ENCODE measurements at regions not wholly inside any gene's neighbourhood (a gene's known extent, or its start where the extent isn't known, plus 50 kb on each side); places are given as distances from the start of the nearest gene placed in this dataset.

DNA sequence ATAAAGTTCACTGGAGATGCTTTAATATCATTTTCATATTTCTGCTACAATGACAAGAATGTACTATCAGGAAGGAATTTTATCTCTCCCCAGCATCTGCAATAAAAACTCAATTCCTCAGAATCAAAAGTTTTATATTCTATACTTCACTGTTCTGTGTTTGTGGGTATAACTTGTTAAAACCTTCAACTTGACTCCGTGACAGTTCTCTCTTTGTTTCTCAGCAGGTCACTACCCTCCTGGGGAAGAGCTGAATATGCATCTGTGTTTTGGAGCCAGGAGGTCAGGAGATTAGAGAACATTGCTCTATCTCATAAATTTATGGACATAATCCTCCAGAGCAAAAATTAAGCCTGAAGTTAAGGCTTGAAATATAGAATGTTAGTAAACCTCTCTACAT is 411.4 kb downstream of the TRIB2 start:
- TF ChIP-seq YY1 (IDR thresholded peaks at IDR 0.05; ENCODE audit: insufficient read depth, insufficient read length) (no peak), ZNF274 (IDR thresholded peaks at IDR 0.05; ENCODE audit: low read depth, low read length) (no peak), SUZ12 (IDR thresholded peaks at IDR 0.05; ENCODE audit: extremely low read depth, insufficient read depth, insufficient read length) (no peak)
- no peak for DNase-seq (ENCODE audit: low read depth, low spot score)
- Histone ChIP-seq H3K9ac (ENCODE audit: insufficient read length, low read depth) (no peak overlapping the region), H3K36me3 (ENCODE audit: insufficient read depth, insufficient read length, low read length) (no peaks in the 10 kb centered on the region), H3K9me3 (ENCODE audit: insufficient read depth, low read length) (no peaks in the 10 kb centered on the region), H3K4me1 (ENCODE audit: insufficient read depth, insufficient read length) (no peaks in the 10 kb centered on the region), H3K27me3 (ENCODE audit: insufficient read depth, insufficient read length) (no peaks in the 10 kb centered on the region), H3K4me3 (ENCODE audit: insufficient read length, low read depth) (no peak overlapping the region)

DNA sequence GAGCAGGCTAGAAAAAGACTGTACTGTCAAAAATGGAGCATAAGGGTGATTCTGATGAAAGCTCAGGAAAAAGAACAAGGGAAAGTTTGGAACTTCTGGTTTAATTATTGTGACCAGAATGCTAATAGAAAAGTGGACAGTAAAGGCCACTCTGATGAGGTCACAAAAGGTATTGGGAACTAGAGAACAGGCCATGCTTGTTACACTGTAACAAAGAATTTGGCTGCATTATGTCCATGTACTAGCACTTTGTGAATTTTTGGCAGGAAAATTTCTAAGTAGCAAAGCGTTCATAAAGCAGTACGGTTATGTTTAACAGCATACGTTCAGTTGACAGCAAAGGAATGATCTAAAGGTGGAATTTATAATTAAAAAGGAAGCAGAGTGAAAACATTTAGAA is 418.6 kb downstream of the TRIB2 start:
- Histone ChIP-seq H3K9ac (ENCODE audit: insufficient read length, low read depth) (no peak overlapping the region), H3K36me3 (ENCODE audit: insufficient read depth, insufficient read length, low read length) (no peaks in the 10 kb centered on the region), H3K9me3 (ENCODE audit: insufficient read depth, low read length) (no peaks in the 10 kb centered on the region), H3K27me3 (ENCODE audit: insufficient read depth, insufficient read length) (no peaks in the 10 kb centered on the region), H3K4me3 (ENCODE audit: insufficient read length, low read depth) (no peak overlapping the region), H3K4me1 (ENCODE audit: insufficient read depth, insufficient read length) (no peaks in the 10 kb centered on the region)
- DNase-seq (ENCODE audit: low read depth, low spot score): no peak
- no peak for TF ChIP-seq ZNF274 (IDR thresholded peaks at IDR 0.05; ENCODE audit: low read depth, low read length)
- no peak for TF ChIP-seq YY1 (IDR thresholded peaks at IDR 0.05; ENCODE audit: insufficient read depth, insufficient read length)
- no peak for TF ChIP-seq SUZ12 (IDR thresholded peaks at IDR 0.05; ENCODE audit: extremely low read depth, insufficient read depth, insufficient read length)

DNA sequence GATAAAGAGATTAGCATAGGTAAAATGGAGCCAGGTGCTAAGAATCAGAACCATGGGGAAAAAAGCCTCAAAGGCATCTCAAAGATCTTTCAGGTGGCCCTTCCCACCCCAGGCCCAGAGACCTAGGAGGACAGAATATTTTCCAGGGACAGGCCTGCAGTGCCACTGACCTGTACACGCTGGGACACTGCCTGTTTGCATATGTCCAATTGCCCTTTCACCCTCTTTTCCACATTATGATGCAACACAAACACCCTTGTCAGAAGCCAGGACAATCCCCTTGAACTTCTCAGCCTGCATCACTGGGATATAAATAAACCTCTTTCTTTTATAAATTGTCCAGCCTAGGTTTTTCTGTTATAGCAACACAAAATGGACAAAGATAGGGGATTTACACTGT is 419.1 kb downstream of the TRIB2 start:
- no peak overlapping the region for H3K9ac ChIP-seq (ENCODE audit: insufficient read length, low read depth)
- no peaks in the 10 kb centered on the region for H3K36me3 ChIP-seq (ENCODE audit: insufficient read depth, insufficient read length, low read length)
- DNase-seq (ENCODE audit: low read depth, low spot score): no peak
- no peak overlapping the region for H3K4me3 ChIP-seq (ENCODE audit: insufficient read length, low read depth)
- H3K9me3 ChIP-seq (ENCODE audit: insufficient read depth, low read length): no peaks in the 10 kb centered on the region
- H3K4me1 ChIP-seq (ENCODE audit: insufficient read depth, insufficient read length): no peaks in the 10 kb centered on the region
- H3K27me3 ChIP-seq (ENCODE audit: insufficient read depth, insufficient read length): no peaks in the 10 kb centered on the region
- TF ChIP-seq ZNF274 (IDR thresholded peaks at IDR 0.05; ENCODE audit: low read depth, low read length) (no peak), SUZ12 (IDR thresholded peaks at IDR 0.05; ENCODE audit: extremely low read depth, insufficient read depth, insufficient read length) (no peak), YY1 (IDR thresholded peaks at IDR 0.05; ENCODE audit: insufficient read depth, insufficient read length) (no peak)

DNA sequence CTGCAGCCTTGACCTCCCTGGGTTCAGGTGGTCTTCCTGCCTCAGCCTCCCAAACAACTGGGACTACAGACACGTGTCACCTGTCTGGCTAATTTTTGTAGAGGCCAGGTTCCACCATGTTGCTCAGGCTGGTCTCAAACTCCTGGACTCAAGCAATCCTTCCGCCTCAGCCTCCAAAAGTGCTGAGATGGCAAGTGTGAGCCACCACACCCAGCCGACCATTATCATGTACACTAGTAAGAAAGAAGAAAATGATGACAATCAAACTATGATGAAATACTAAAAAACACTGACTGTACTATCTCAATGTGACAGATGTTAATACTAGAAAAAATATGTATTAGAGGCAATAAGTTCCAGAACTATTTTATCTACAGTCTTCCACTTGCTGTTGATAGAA is 420.9 kb downstream of the TRIB2 start:
- H3K4me3 ChIP-seq (ENCODE audit: insufficient read length, low read depth): no peak overlapping the region
- H3K36me3 ChIP-seq (ENCODE audit: insufficient read depth, insufficient read length, low read length): no peaks in the 10 kb centered on the region
- no peaks in the 10 kb centered on the region for H3K27me3 ChIP-seq (ENCODE audit: insufficient read depth, insufficient read length)
- TF ChIP-seq SUZ12 (IDR thresholded peaks at IDR 0.05; ENCODE audit: extremely low read depth, insufficient read depth, insufficient read length) (no peak), ZNF274 (IDR thresholded peaks at IDR 0.05; ENCODE audit: low read depth, low read length) (no peak), YY1 (IDR thresholded peaks at IDR 0.05; ENCODE audit: insufficient read depth, insufficient read length) (no peak)
- H3K9me3 ChIP-seq (ENCODE audit: insufficient read depth, low read length): no peaks in the 10 kb centered on the region
- no peak for DNase-seq (ENCODE audit: low read depth, low spot score)
- H3K9ac ChIP-seq (ENCODE audit: insufficient read length, low read depth): no peak overlapping the region
- H3K4me1 ChIP-seq (ENCODE audit: insufficient read depth, insufficient read length): no peaks in the 10 kb centered on the region

DNA sequence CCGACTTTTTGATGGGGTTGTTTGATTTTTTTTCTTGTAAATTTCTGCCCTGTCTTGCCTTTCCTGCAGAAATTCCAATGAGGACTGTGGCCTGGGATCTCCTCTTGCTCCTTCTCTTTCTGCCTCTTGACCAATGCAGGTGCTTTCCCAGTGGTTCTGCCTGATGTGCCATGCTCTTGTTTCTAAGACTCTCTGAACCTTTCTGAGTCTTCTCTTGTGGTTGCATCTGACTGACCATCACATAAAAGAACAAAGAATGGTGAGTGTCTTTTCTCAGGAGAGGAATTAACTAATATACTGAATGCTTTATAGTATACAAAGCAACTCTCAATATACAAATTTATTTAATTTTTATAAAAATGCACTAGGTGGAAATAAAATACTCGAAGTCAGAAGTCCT is 424.6 kb downstream of the TRIB2 start:
- H3K27me3 ChIP-seq (ENCODE audit: insufficient read depth, insufficient read length): no peaks in the 10 kb centered on the region
- TF ChIP-seq SUZ12 (IDR thresholded peaks at IDR 0.05; ENCODE audit: extremely low read depth, insufficient read depth, insufficient read length): no peak
- TF ChIP-seq YY1 (IDR thresholded peaks at IDR 0.05; ENCODE audit: insufficient read depth, insufficient read length): no peak
- TF ChIP-seq ZNF274 (IDR thresholded peaks at IDR 0.05; ENCODE audit: low read depth, low read length): no peak
- H3K9ac ChIP-seq (ENCODE audit: insufficient read length, low read depth): no peak overlapping the region
- H3K4me1 ChIP-seq (ENCODE audit: insufficient read depth, insufficient read length): no peaks in the 10 kb centered on the region
- no peaks in the 10 kb centered on the region for H3K36me3 ChIP-seq (ENCODE audit: insufficient read depth, insufficient read length, low read length)
- H3K9me3 ChIP-seq (ENCODE audit: insufficient read depth, low read length): no peaks in the 10 kb centered on the region
- no peak for DNase-seq (ENCODE audit: low read depth, low spot score)
- H3K4me3 ChIP-seq (ENCODE audit: insufficient read length, low read depth): no peak overlapping the region

DNA sequence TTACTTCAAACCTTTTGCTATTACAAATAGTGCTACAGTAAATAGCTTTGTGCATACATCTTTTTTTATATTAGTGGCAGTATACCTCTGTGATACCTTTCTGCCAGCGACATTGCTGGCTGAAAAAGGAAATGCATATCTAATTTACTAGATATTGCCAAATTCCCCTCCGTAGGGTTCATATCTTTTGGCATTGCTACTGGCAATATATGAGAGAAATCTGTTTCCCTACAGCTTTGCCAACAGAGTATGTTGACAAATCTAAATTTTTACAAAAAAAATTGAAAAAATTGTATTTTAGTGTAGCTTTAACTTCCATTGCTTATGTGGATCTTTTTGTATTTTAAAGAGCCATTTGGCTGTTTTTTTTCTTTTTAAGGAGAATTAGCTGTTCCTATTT is 426.7 kb downstream of the TRIB2 start:
- no peak for DNase-seq (ENCODE audit: low read depth, low spot score)
- H3K36me3 ChIP-seq (ENCODE audit: insufficient read depth, insufficient read length, low read length): no peaks in the 10 kb centered on the region
- no peak overlapping the region for H3K4me3 ChIP-seq (ENCODE audit: insufficient read length, low read depth)
- TF ChIP-seq ZNF274 (IDR thresholded peaks at IDR 0.05; ENCODE audit: low read depth, low read length) (no peak), YY1 (IDR thresholded peaks at IDR 0.05; ENCODE audit: insufficient read depth, insufficient read length) (no peak), SUZ12 (IDR thresholded peaks at IDR 0.05; ENCODE audit: extremely low read depth, insufficient read depth, insufficient read length) (no peak)
- H3K9ac ChIP-seq (ENCODE audit: insufficient read length, low read depth): no peak overlapping the region
- H3K27me3 ChIP-seq (ENCODE audit: insufficient read depth, insufficient read length): no peaks in the 10 kb centered on the region
- H3K4me1 ChIP-seq (ENCODE audit: insufficient read depth, insufficient read length): no peaks in the 10 kb centered on the region
- H3K9me3 ChIP-seq (ENCODE audit: insufficient read depth, low read length): no peaks in the 10 kb centered on the region

DNA sequence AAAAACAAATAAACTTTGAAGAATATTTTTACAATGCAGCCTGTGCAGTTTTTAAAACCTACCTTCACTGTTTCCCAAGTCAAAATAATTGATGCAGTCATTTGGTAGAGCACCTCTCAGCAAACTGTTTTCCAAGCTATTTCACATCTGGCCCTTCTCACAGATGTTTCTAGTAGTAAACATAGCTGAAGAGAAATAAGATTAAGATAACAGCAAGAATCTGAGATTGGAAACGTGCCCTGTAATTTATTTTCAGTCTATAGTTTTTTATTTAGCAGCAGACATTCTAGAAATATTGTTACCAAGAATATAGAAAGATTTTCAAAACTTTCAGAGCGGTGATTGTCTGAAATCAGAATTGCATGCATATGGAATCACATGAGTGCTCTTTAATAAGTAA is 440.2 kb downstream of the TRIB2 start:
- H3K27me3 ChIP-seq (ENCODE audit: insufficient read depth, insufficient read length): no peaks in the 10 kb centered on the region

DNA sequence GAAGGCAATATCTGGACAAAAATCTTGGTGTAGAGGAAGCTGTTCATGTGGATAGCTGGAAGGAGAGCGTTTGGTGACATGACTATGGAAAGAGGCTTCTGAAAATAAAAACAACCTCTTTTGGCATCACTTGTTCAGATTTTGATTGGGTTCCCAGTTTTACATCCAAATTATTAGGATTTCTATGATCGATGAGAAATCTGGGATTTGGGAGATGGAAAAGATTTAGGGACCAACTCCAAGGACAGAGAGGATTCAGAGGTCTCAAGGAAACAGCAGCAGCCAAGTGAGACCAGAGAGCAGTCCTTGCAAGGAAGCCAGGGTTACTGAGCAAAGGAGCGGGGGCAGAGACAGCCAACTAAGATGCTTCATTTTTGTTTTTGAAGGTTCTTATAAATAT is 441.7 kb downstream of the TRIB2 start:
- no peaks in the 10 kb centered on the region for H3K36me3 ChIP-seq (ENCODE audit: insufficient read depth, insufficient read length, low read length)
- H3K4me3 ChIP-seq (ENCODE audit: insufficient read length, low read depth): no peak overlapping the region
- no peaks in the 10 kb centered on the region for H3K9me3 ChIP-seq (ENCODE audit: insufficient read depth, low read length)
- H3K27me3 ChIP-seq (ENCODE audit: insufficient read depth, insufficient read length): no peaks in the 10 kb centered on the region
- DNase-seq (ENCODE audit: low read depth, low spot score): no peak
- no peaks in the 10 kb centered on the region for H3K4me1 ChIP-seq (ENCODE audit: insufficient read depth, insufficient read length)
- no peak overlapping the region for H3K9ac ChIP-seq (ENCODE audit: insufficient read length, low read depth)
- TF ChIP-seq ZNF274 (IDR thresholded peaks at IDR 0.05; ENCODE audit: low read depth, low read length) (no peak), SUZ12 (IDR thresholded peaks at IDR 0.05; ENCODE audit: extremely low read depth, insufficient read depth, insufficient read length) (no peak), YY1 (IDR thresholded peaks at IDR 0.05; ENCODE audit: insufficient read depth, insufficient read length) (no peak)

More for the DNA sequence above, 440.2 kb downstream of the TRIB2 start:
- H3K4me3 ChIP-seq (ENCODE audit: insufficient read length, low read depth): no peak overlapping the region
- no peaks in the 10 kb centered on the region for H3K36me3 ChIP-seq (ENCODE audit: insufficient read depth, insufficient read length, low read length)
- H3K9me3 ChIP-seq (ENCODE audit: insufficient read depth, low read length): no peaks in the 10 kb centered on the region
- no peak overlapping the region for H3K9ac ChIP-seq (ENCODE audit: insufficient read length, low read depth)
- TF ChIP-seq SUZ12 (IDR thresholded peaks at IDR 0.05; ENCODE audit: extremely low read depth, insufficient read depth, insufficient read length) (no peak), YY1 (IDR thresholded peaks at IDR 0.05; ENCODE audit: insufficient read depth, insufficient read length) (no peak), ZNF274 (IDR thresholded peaks at IDR 0.05; ENCODE audit: low read depth, low read length) (no peak)
- no peak for DNase-seq (ENCODE audit: low read depth, low spot score)
- H3K4me1 ChIP-seq (ENCODE audit: insufficient read depth, insufficient read length): no peaks in the 10 kb centered on the region

Data from NT2/D1 (cell line).